IMR-90 (cell line): ENCODE measurements at regions not wholly inside any gene's neighbourhood (a gene's known extent, or its start where the extent isn't known, plus 50 kb on each side); places are given as distances from the start of the nearest gene placed in this dataset.

Experiments
- ATAC-seq: fragments of 200-7000 bp; cut with Tn5 transposase; 2 replicates; pipeline ENCODE4 v1.9.1; 2020; ENCODE audit warnings: low read depth, mild to moderate bottlenecking, moderate library complexity
- BruUV-seq: library from RNA; stranded (reverse); fragments of 400-500 nt; replicated peaks from 2 replicates; lab custom pipeline; 2021; lab: Mats Ljungman, UMichigan
- CTCF ChIA-PET: fragments of 300-600 bp; formaldehyde crosslinking; extraction: SDS; loops from one replicate; lab custom pipeline; 2021; ENCODE audit warnings: antibody characterized with exemption; lab: Yijun Ruan, JAX
- POLR2A ChIA-PET: fragments of 300-600 bp; sonication (Branson Sonifier 250); formaldehyde crosslinking; loops from one replicate; lab custom pipeline; 2022; ENCODE audit warnings: antibody characterized with exemption; ENCODE audit not compliant: unreplicated experiment; lab: Charles Lee
- DNase-seq: peaks from one replicate; pipeline ENCODE4 v3.0.0; 2013
- H2AFZ ChIP-seq: replicated peaks from 2 replicates; pipeline ENCODE3; 2013; ENCODE audit warnings: low read length, mild to moderate bottlenecking; ENCODE audit not compliant: poor library complexity
- H2AK5ac ChIP-seq: 2 replicates; pipeline ENCODE4 v1.6.1; 2013; ENCODE audit warnings: low read depth, low read length, inconsistent platforms
- H2AK9ac ChIP-seq: replicated peaks from 2 replicates; pipeline ENCODE3; 2013; ENCODE audit warnings: mild to moderate bottlenecking, low read depth, low read length, moderate library complexity; ENCODE audit not compliant: poor library complexity
- H2BK120ac ChIP-seq: 2 replicates; pipeline ENCODE4 v1.6.1; 2013; ENCODE audit warnings: low read depth, low read length, inconsistent platforms
- H2BK15ac ChIP-seq: 3 replicates; pipeline ENCODE4 v1.6.1; 2013; ENCODE audit warnings: low read depth, low read length, inconsistent platforms
- H2BK20ac ChIP-seq: 2 replicates; pipeline ENCODE4 v1.6.1; 2013; ENCODE audit warnings: low read depth, mild to moderate bottlenecking, inconsistent platforms, low read length, moderate library complexity
- H2BK5ac ChIP-seq: 2 replicates; pipeline ENCODE4 v1.6.1; 2013; ENCODE audit warnings: mild to moderate bottlenecking, low read depth, low read length, inconsistent platforms; ENCODE audit not compliant: poor library complexity, severe bottlenecking
- H3K14ac ChIP-seq: replicated peaks from 2 replicates; pipeline ENCODE4 v1.6.1; 2013; ENCODE audit warnings: low read depth, low read length, inconsistent platforms
- H3K18ac ChIP-seq: 2 replicates; pipeline ENCODE4 v1.6.1; 2013; ENCODE audit warnings: low read depth, low read length, control low read depth
- H3K23ac ChIP-seq: 2 replicates; pipeline ENCODE4 v1.6.1; 2013; ENCODE audit warnings: low read depth, low read length, inconsistent platforms
- H3K27ac ChIP-seq: 2 replicates; pipeline ENCODE4 v1.5.1; 2013; ENCODE audit warnings: mild to moderate bottlenecking, control low read depth, low read length; ENCODE audit not compliant: insufficient read depth
- H3K27me3 ChIP-seq: 2 replicates; pipeline ENCODE4 v1.6.1; 2013; ENCODE audit warnings: low read length; ENCODE audit not compliant: control insufficient read depth, insufficient read depth
- H3K36me3 ChIP-seq: 2 replicates; pipeline ENCODE4 v1.6.1; 2013; ENCODE audit warnings: low read length, mixed read lengths; ENCODE audit not compliant: control insufficient read depth, insufficient read depth
- H3K4ac ChIP-seq: 2 replicates; pipeline ENCODE4 v1.6.1; 2013; ENCODE audit warnings: low read depth, low read length, inconsistent platforms
- H3K4me1 ChIP-seq: 2 replicates; pipeline ENCODE4 v1.6.1; 2013; ENCODE audit warnings: low read length, mixed read lengths; ENCODE audit not compliant: control insufficient read depth, insufficient read depth
- H3K4me2 ChIP-seq: 2 replicates; pipeline ENCODE4 v1.6.1; 2013; ENCODE audit warnings: low read depth, mild to moderate bottlenecking, control low read depth, low read length, moderate library complexity
- H3K4me3 ChIP-seq: 2 replicates; pipeline ENCODE4 v1.5.1; 2013; ENCODE audit warnings: low read depth, mild to moderate bottlenecking, control low read depth, low read length, moderate library complexity; ENCODE audit not compliant: insufficient read depth
- H3K56ac ChIP-seq: 2 replicates; pipeline ENCODE4 v1.6.1; 2013; ENCODE audit warnings: low read length, inconsistent platforms; ENCODE audit not compliant: insufficient read depth; ENCODE audit errors: extremely low read depth
- H3K79me1 ChIP-seq, 2 experiments: 2 replicates each; pipeline ENCODE4 v1.6.1; 2013; ENCODE audit warnings: low read length in 2 of 2, inconsistent platforms in 1 of 2, low read depth in 1 of 2
- H3K9ac ChIP-seq: 2 replicates; pipeline ENCODE4 v1.6.1; 2013; ENCODE audit warnings: low read depth, low read length, control low read depth
- H3K9me1 ChIP-seq: 2 replicates; pipeline ENCODE4 v1.6.1; 2013; ENCODE audit warnings: low read length, inconsistent platforms; ENCODE audit not compliant: insufficient read depth
- H3K9me3 ChIP-seq: 2 replicates; pipeline ENCODE4 v1.6.1; 2013; ENCODE audit warnings: low read length; ENCODE audit not compliant: control insufficient read depth, insufficient read depth
- H4K20me1 ChIP-seq: 2 replicates; pipeline ENCODE4 v1.6.1; 2013; ENCODE audit warnings: low read length, inconsistent platforms; ENCODE audit not compliant: insufficient read depth
- H4K5ac ChIP-seq: 2 replicates; pipeline ENCODE4 v1.6.1; 2013; ENCODE audit warnings: mild to moderate bottlenecking, low read depth, low read length, control low read depth
- H4K8ac ChIP-seq, 2 experiments: 2 replicates each; pipeline ENCODE4 v1.6.1; 2013; ENCODE audit warnings: low read depth in 2 of 2, low read length in 2 of 2, control low read depth in 1 of 2, inconsistent platforms in 1 of 2
- H4K91ac ChIP-seq: 2 replicates; pipeline ENCODE4 v1.6.1; 2013; ENCODE audit warnings: low read depth, low read length, inconsistent platforms; ENCODE audit not compliant: insufficient read depth
- BHLHE40 ChIP-seq: fragments of 150-350 bp; IDR thresholded peaks from 2 replicates; pipeline ENCODE4 v1.6.1; 2016; ENCODE audit warnings: mild to moderate bottlenecking, low read depth, low read length
- CEBPB ChIP-seq: IDR thresholded peaks from 2 replicates; pipeline ENCODE4 v1.6.1; 2012; ENCODE audit warnings: low read depth, low read length, improper control_type of control experiment
- CHD1 ChIP-seq: IDR thresholded peaks from 2 replicates; pipeline ENCODE4 v1.6.1; 2012; ENCODE audit warnings: low read depth, low read length, improper control_type of control experiment
- CTCF ChIP-seq: conservative IDR thresholded peaks from 2 replicates; pipeline ENCODE4 v1.5.1; 2012; ENCODE audit warnings: mild to moderate bottlenecking, low read depth, low read length, improper control_type of control experiment
- ELK1 ChIP-seq: fragments of 150-350 bp; IDR thresholded peaks from 2 replicates; pipeline ENCODE4 v1.6.1; 2016; ENCODE audit warnings: low read depth, mild to moderate bottlenecking, low read length, moderate library complexity, borderline replicate concordance
- FOS ChIP-seq: fragments of 150-350 bp; IDR thresholded peaks from 2 replicates; pipeline ENCODE4 v1.6.1; 2016; ENCODE audit warnings: low read depth, low read length
- MAFK ChIP-seq: IDR thresholded peaks from 2 replicates; pipeline ENCODE4 v1.6.1; 2012; ENCODE audit warnings: low read depth, low read length, improper control_type of control experiment
- MAZ ChIP-seq: IDR thresholded peaks from 2 replicates; pipeline ENCODE4 v1.6.1; 2012; ENCODE audit warnings: low read depth, mild to moderate bottlenecking, low read length, improper control_type of control experiment, moderate library complexity, borderline replicate concordance
- MXI1 ChIP-seq: IDR thresholded peaks from 2 replicates; pipeline ENCODE4 v1.6.1; 2012; ENCODE audit warnings: low read depth, mild to moderate bottlenecking, low read length, moderate library complexity, borderline replicate concordance
- NFE2L2 ChIP-seq: fragments of 150-350 bp; IDR thresholded peaks from 2 replicates; pipeline ENCODE4 v1.6.1; 2016; ENCODE audit warnings: low read depth, mild to moderate bottlenecking, low read length
- POLR2A ChIP-seq: IDR thresholded peaks from 2 replicates; pipeline ENCODE4 v1.6.1; 2012; ENCODE audit warnings: mild to moderate bottlenecking, low read depth, low read length
- RAD21 ChIP-seq: IDR thresholded peaks from 2 replicates; pipeline ENCODE4 v1.6.1; 2012; ENCODE audit warnings: low read length, improper control_type of control experiment
- RCOR1 ChIP-seq: IDR thresholded peaks from 2 replicates; pipeline ENCODE4 v1.6.1; 2012; ENCODE audit warnings: mild to moderate bottlenecking, low read length, improper control_type of control experiment; ENCODE audit not compliant: insufficient replicate concordance
- RFX5 ChIP-seq: IDR thresholded peaks from 2 replicates; pipeline ENCODE4 v1.8.0; 2012; ENCODE audit warnings: low read depth, mild to moderate bottlenecking, low read length, moderate library complexity
- SMC3 ChIP-seq: fragments of 150-350 bp; IDR thresholded peaks from 2 replicates; pipeline ENCODE4 v1.6.1; 2016; ENCODE audit warnings: low read depth, mild to moderate bottlenecking, antibody characterized with exemption, low read length, moderate library complexity
- USF2 ChIP-seq: fragments of 150-350 bp; IDR thresholded peaks from 2 replicates; pipeline ENCODE4 v1.6.1; 2017; ENCODE audit warnings: mild to moderate bottlenecking, antibody characterized with exemption, low read length, low read depth
- dilution Hi-C: fragments of 300-500 bp; cut with HindIII; formaldehyde crosslinking; loops from one replicate; pipeline ENCODE4 v1.14.3; 2018; ENCODE audit warnings: low sequenced_read_pairs; ENCODE audit not compliant: unreplicated experiment
- in situ Hi-C: fragments of 300-500 bp; cut with MboI; formaldehyde crosslinking; loops from 3 replicates; pipeline ENCODE4 v1.14.3; 2019; ENCODE audit warnings: low sequenced_read_pairs, inconsistent platforms, mixed read lengths
- intact Hi-C: fragments of 100-400 bp; cut with micrococcal nuclease; formaldehyde crosslinking; loops from 2 replicates; pipeline ENCODE4 v1.10.0; 2022

GRCh38 chr6:141439513-141439912, 693.2 kb upstream of the GJE1 start:
- no peak overlapping the region for H2AFZ ChIP-seq
- H3K27me3 ChIP-seq: no peaks in the 10 kb centered on the region
- no peaks in the 10 kb centered on the region for H3K9me1 ChIP-seq
- no peaks in the 10 kb centered on the region; the same call in 1 of the 2 replicates for H3K4me1 ChIP-seq
- H3K4ac ChIP-seq: no peak overlapping the region
- H3K9ac ChIP-seq: no peak overlapping the region
- intact Hi-C loops (no loop called here), in situ Hi-C loops (no loop called here), dilution Hi-C loops (no loop called here)
- TF ChIP-seq MXI1 (no peak), CHD1 (no peak), FOS (no peak), BHLHE40 (no peak), RAD21 (no peak), POLR2A (no peak), RFX5 (no peak), ELK1 (no peak), RCOR1 (no peak), SMC3 (no peak), MAFK (no peak), CTCF (no peak), NFE2L2 (no peak), CEBPB (no peak), MAZ (no peak), USF2 (no peak)
- no peaks in the 10 kb centered on the region for H3K9me3 ChIP-seq
- no peak overlapping the region for H3K4me3 ChIP-seq
- CTCF ChIA-PET: no interaction called here
- H2AK5ac ChIP-seq: no peak overlapping the region
- H3K79me1 ChIP-seq: no peaks in the 10 kb centered on the region
- DNase-seq: no peak
- H3K23ac ChIP-seq: no peak overlapping the region
- H3K36me3 ChIP-seq: no peaks in the 10 kb centered on the region
- no peak overlapping the region for H2BK120ac ChIP-seq
- POLR2A ChIA-PET: no interaction called here
- H4K91ac ChIP-seq: no peak overlapping the region
- no peak overlapping the region for H3K14ac ChIP-seq
- H2BK15ac ChIP-seq: no peak overlapping the region
- H2BK5ac ChIP-seq: no peak overlapping the region
- BruUV-seq: no TSS peak
- no peak overlapping the region for H3K56ac ChIP-seq
- H4K20me1 ChIP-seq: no peaks in the 10 kb centered on the region
- no peak overlapping the region for H3K27ac ChIP-seq
- no peak overlapping the region for H2BK20ac ChIP-seq
- no peak overlapping the region for H3K4me2 ChIP-seq
- no peak for ATAC-seq
- no peak overlapping the region for H3K18ac ChIP-seq
- no peak overlapping the region for H4K8ac ChIP-seq
- H2AK9ac ChIP-seq: no peak overlapping the region
- no peak overlapping the region for H4K5ac ChIP-seq
